GM19351 (cell line): ENCODE measurements at regions not wholly inside any gene's neighbourhood (a gene's known extent, or its start where the extent isn't known, plus 50 kb on each side); places are given as distances from the start of the nearest gene placed in this dataset.

Experiments used
- ATAC-seq: cut with Tn5 transposase; IDR thresholded peaks from one replicate; pipeline ENCODE4 v1.9.1; 2021; ENCODE audit warnings: mild to moderate bottlenecking, moderate library complexity; ENCODE audit not compliant: unreplicated experiment

DNA sequence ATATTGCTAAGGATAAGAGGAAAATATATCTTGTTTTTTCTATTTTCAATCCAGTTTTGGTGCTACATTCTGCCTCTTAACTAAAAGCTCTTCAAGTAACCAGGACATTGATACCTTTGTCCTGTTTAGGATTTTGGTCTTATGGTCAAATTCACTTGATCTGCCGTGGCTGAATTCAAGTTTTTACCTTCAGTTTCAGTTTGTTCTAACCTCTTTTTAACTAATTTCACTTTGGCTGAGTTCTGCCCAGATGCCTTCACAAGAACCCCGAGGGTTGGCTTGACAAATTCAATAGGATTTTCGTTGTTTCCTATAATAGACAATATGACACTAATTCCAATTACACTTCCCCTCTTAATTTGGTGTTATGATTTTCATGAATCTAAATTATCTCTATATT is 84.5 kb upstream of the C1orf21 start:
- no peak for ATAC-seq

DNA sequence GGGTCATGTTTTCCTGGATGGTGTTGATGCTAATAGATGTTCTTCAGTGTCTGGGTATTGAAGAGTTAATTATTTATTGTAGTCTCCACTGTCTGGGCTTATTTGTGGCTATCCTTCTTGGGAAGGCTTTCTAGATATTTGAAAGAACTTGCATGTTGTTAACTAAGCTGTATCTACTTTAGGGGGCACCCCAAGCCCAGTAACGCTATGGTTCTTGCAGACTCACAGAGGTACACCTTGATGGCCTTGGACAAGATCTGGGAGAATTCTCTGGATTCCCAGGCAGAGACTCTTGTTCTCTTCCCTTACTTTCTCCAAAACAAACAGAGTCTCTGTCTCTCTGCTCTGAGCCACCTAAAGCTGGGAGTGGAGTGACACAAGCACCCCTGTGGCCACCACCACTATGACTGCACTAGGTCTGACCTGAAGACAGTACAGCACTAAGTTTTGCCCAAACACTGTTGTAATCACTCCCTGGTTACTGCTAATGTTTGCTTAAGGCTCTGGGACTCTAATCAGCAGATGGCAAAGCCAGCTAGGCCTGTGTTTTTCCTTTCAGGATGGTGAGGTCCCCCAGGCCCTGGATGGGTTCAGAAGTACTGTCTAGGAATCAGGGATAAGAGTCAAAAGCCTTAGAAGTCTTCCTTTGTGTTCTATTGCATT is 76.5 kb upstream of the C1orf21 start:
- no peak for ATAC-seq

DNA sequence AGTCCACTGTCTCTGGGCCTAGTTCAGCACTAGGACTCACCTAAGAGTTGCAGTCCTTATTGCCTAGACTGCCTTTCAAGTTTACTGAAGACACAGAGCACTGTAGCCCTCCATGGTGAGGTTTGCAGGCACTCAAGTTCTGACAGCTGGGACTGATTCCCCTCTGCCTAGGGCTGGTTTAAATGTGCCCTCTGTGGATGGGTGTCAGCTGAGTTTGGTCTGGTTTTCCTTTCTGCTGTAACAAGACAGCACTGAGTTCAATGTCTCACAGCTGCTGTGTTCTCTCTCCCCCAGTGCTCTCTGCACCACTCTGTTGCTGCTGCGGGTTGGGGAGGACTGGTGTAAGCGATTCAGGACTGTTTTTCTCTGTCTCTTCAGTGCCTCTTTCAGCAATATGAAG is 75.2 kb upstream of the C1orf21 start:
- ATAC-seq = no peak

DNA sequence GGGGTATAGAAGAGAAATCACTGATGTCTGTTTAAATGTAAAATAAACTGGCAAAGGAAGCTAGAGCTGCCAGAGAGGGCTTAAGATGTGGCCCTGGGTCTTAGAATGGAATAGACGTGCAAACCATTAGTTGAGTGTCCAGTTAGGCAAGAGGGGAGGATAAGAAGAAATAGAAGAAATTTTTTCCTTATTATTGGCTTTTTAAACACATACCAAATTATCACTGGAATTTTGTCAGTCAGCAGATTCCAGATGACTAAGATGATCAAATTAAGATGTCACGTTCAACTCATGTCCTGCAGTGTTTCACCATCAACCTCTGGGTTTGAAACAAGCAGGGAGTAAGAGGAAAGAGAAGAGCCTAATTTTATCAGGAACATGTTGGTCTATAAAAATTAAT is 71.6 kb upstream of the C1orf21 start:
- no peak for ATAC-seq

DNA sequence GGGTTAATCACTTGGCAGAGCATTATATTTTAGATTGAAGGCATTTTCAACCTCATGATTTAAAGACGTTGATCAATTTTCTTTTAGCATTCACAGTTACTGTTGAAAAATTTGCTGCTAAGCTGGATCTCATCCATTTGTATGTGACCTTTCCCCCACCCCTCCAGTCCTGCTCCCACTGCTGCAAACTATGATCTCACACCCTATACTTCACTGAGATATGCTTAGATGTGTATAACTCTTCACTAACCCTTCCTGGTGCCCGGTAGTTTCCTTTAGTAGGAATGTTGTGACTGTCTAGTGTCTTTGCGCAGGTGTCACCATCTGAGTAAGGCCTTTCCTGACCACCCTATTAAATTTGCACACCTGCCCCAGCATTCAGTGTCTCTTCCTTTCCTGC is 67.0 kb upstream of the C1orf21 start:
- no peak for ATAC-seq

DNA sequence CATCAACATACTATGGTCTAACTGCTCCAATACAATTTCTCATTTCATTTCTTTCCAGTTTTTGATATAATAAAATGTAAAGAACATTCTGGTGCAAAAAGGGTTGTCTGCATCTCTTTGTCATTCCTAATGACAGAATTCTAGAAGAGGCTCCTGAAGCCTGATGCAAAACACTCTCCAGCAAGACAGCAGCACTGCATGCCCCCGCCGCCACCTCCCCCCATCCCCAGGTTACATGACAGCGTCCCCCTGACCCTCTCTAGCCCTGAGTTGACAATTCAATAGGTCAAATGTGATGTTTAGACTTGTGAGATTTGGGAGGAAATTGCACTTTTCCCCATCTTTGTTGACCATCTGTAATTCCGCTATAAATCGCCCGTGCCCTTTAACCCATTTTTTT is 64.6 kb upstream of the C1orf21 start:
- no peak for ATAC-seq

DNA sequence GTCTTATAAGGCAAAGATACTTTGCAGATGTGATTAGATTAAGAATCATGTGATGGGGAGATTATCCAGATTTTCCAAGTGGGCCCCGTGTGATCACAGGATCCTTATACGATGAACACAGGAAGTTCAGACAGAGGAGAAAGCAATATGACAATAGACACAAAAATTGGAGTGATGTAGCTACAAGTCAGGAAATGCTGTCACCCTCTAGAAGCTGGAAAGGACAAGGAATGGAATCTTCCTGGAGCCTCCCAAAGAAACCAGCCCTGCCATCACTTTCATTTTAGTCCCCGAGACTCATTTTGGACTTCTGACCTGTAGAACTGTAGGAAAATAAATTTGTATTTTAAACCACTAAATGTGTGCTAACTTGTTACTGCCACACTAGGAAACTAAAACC is 61.9 kb upstream of the C1orf21 start:
- no peak for ATAC-seq

DNA sequence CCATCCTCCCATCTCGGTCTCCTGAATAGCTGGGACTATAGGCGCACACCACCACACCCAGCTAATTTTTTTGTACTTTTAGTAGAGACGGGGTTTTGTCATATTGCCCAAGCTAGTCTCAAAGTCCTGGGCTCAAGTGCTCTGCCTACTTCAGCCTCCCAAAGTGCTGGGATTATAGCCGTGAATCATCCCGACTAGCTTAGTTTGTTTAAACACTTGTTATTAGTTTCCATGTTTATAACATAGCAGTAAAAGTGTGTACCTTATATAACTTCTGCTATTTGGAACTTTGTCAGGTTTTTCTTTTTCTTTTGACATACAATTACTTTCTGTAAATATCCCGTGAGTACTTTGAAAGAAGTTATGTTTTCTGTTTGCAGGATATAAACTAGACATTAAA is 60.6 kb upstream of the C1orf21 start:
- ATAC-seq = no peak

DNA sequence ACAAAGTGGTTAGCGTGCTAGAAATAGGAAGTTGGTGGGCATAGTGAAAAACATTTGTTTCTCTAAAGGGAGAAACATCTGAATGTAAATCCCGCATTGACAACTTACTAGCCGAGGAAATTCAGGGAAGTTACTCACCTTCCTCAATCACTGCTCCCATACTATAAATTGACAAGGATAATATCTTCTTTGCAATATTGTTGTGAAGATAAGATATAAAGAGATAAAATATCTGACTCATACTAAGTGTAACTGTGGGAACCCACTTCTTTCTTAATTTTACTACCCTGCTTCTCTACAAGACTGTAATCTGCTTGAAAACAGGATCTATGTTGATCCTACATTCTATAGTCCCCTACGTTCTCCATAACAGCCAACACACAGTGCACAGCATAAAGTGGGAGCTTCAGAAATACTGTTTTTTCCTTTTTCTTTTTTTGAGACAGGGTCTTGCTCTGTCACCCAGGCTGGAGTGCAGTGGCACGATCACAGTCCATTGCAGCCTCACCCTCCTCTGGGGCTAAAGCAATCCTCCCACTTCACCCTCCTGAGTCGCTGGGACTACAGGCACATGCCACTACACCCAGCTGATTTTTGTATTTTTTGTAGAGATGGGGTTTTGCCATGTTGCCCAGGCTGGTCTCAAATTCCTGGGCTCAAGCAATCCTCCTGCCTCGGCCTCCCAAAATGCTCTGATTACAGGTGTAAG is 57.4 kb upstream of the C1orf21 start:
- ATAC-seq = no peak

DNA sequence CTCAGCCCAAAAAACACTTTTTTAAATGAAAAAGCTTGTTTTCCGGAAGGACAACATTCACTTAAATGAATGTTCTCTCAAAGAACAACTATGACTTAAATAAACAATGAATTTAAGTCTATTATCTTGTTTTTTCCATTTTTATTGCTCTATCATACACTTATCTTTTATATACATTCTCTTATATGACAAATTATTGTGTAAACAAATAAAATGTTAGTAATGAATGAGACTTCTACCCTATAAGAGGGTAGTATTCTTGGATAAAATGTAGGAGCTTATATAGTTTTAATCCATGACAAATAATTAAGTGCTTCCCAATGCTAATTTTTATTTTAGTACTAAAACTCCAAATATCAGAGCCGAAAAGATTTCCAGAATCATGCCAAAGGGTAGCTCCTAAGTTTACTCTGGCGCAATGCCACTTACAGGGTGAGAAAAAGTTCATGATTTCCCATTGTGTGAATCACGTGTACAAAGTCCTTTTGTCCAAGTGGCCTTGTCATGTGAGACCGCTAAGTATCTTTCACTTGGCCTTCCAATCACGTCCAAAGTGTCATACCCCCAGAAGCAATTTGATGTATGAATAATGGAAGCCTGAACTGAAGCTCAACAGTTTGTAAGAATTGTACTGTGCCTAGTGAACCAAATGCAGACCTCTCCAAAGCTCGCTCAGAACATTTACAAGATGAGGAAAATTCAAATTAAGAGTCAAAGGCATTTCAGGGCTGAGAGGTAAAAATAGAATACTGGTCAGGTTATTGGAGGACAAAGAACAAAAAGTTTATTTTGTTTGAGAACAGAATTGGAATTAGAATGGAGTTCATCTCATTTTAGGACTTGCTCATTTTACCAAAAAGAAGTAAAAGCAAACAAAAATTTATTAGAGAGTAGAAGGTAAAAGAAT is 56.6 kb upstream of the C1orf21 start:
- no peak for ATAC-seq

DNA sequence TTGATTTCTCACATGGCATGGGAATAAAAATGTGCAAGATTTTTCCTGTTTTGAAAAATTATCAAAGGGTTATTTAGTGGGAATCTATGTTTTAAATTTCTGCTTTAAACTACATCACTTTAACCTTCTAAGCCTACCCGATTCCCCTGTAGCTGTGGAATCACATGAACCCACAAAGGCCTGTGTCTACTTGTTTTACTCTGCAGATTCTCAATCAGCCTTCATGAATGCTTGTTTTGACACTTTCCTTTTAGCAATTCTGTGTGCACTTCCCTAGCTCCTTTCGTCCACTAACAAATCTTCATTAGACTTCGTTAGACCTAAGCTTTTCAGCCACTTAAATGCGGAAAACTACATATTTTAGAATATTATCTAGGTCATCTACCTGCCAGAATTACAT is 56.0 kb upstream of the C1orf21 start:
- ATAC-seq = no peak
